GM13976 (cell line): ENCODE measurements at regions not wholly inside any gene's neighbourhood (a gene's known extent, or its start where the extent isn't known, plus 50 kb on each side); places are given as distances from the start of the nearest gene placed in this dataset.

Experiments
- DNase-seq: peaks from one replicate; pipeline ENCODE4 v3.0.0; 2012; ENCODE audit warnings: low spot score
- CTCF ChIP-seq: IDR thresholded peaks from 2 replicates; pipeline ENCODE4 v1.5.1; 2012; ENCODE audit warnings: borderline replicate concordance, mild to moderate bottlenecking; ENCODE audit not compliant: insufficient read depth; ENCODE audit errors: extremely low read depth, missing control alignments, control extremely low read depth
- in situ Hi-C: fragments of 300-500 bp; cut with MboI; formaldehyde crosslinking; loops from one replicate; pipeline ENCODE4 v1.12.0; 2022; ENCODE audit warnings: low sequenced_read_pairs, mixed read lengths, inconsistent platforms; ENCODE audit not compliant: unreplicated experiment

- TF ChIP-seq CTCF, result no peak
- in situ Hi-C loops, result no loop called here
- DNase-seq, result no peak
Measured at GRCh38 chr1:165147799-165148198, 208.7 kb downstream of the LMX1A start.

GRCh38 chr1:165144757-165145397, 211.6 kb downstream of the LMX1A start:
- TF ChIP-seq CTCF, result peak; percentile 74
- in situ Hi-C loops, result no loop called here
- DNase-seq, result peak; percentile 32

GRCh38 chr1:165143437-165144065, 213.0 kb downstream of the LMX1A start:
- in situ Hi-C loops, result no loop called here
- peak; percentile 20 for DNase-seq
- TF ChIP-seq CTCF, result peak; percentile 68

- TF ChIP-seq CTCF, result no peak
- no peak for DNase-seq
- in situ Hi-C loops, result no loop called here
Measured at GRCh38 chr1:165138960-165139359, 217.6 kb downstream of the LMX1A start.

GRCh38 chr1:165137551-165138316, 218.8 kb downstream of the LMX1A start:
- no peak for DNase-seq
- TF ChIP-seq CTCF, result no peak
- in situ Hi-C loops, result no loop called here

GRCh38 chr1:165134431-165134830, 222.1 kb downstream of the LMX1A start:
- in situ Hi-C loops, result no loop called here
- DNase-seq, result no peak
- TF ChIP-seq CTCF, result no peak
